ENCODE measurements at regions not wholly inside any gene's neighbourhood (a gene's known extent, or its start where the extent isn't known, plus 50 kb on each side); places are given as distances from the start of the nearest gene placed in this dataset.
"Not testable (repeated sequence)": the region's sequence is repeated elsewhere in the genome, so short reads cannot be mapped to it uniquely, and the experiment has no call there.

DNA sequence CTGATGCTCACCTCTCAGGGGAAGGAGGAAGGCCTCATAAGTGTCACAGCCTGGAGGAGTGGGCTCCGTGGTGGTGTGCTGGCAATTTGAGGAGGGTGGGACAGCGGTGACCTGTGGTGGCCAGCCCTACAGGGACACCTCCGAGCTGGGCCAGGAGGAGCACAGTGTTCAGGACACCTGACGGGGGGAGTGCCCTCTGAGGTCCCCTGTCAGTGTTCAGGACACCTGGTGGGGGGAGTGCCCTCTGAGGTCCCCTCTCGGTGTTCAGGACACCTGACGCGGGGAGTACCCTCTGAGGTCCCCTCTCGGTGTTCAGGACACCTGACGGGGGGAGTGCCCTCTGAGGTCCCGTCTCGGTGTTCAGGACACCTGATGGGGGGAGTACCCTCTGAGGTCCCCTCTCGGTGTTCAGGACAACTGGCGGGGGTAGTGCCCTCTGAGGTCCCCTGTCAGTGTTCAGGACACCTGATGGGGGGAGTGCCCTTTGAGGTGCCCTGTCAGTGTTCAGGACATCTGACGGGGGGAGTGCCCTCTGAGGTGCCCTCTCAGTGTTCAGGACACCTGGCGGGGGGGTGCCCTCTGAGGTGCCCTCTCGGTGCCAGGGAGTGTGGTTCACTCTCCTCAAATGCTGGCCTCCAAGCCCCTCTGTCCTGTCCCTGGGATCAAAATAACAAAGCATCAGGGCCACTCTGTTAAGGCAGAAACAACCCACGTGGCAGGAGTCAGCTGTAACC, 73.4 kb upstream of the ZNF469 start:
- no peak for DNase-seq

DNA sequence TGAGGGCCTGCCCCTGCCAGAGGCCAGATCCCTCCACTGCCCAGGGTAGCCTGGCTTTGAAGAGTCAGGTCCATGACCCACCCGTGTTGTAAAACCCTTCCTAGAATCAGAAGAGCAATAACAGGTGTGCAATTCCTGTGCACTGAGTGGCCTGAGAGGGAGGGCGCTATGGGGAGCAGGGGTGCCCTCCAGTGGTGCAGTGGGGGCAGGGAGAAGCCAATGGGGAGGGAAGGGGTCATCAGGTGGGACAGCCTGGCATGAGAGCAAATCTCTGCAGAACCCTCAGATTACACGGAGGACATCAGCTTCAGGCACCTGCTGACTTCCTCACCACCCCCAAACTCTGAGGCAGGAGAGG, 72.9 kb upstream of the ZNF469 start:
- DNase-seq: no peak

DNA sequence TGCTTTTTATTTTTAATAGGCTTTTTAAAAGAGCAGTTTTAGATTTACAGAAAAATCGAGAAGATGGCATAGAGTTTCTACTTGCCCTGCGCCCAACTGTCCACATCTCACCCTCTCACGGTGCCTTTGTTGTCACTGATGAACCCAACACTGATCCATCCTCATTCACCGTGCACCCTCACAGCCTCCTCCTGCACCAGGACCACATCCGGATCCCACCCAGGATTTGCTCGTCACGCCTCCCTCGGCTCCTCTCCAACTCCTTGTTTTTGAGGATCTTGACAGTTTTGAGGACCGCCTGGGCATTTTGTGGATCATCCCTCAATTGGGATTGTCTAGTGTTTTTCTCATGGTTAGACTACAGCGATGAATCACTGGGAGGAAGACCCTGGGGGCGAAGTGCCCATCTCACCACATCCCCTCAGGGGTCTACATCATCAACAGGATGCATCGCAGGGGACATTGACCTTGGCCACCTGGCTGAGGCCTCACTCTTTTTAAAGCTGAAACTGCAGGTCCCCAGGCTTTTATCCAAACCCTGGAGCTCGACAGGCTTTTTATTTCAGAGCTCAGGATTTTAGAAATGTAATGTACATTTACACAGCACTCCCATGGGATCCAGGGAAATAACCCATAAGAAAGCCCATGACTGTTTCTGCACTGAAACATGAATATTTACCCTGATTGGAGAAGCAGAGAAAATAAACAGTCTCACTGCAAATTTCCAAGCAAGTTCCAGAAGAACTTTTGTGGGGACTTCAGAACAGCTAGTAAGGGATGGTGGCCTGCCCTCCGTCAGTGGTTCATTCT, 71.8 kb upstream of the ZNF469 start:
- DNase-seq: no peak

DNA sequence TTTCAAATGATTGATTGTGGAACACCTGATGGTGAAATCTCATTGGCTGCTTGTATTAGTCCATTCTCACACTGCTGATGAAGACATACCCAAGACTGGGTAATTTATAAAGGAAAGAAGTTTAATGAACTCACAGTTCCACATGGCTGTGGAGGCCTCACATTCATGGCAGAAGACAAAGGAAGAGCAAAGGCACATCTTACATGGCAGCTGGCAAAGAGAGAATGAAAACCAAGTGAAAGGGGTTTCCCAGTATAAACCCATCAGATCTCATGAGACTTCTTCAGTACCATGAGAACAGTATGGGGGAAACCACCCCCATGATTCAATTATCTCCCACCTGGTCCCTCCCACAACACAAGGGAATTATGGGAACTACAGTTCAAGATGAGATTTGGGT, 70.9 kb upstream of the ZNF469 start:
- not testable (repeated sequence) for DNase-seq

- DNase-seq: no peak
Measured at GRCh38 chr16:88312732-88313131, 70.0 kb upstream of the ZNF469 start.

- no peak for DNase-seq
Measured at GRCh38 chr16:88314991-88315542, 67.7 kb upstream of the ZNF469 start.

- no peak for DNase-seq
Measured at GRCh38 chr16:88315543-88316105, 67.1 kb upstream of the ZNF469 start.

GRCh38 chr16:88316151-88316550, 66.6 kb upstream of the ZNF469 start:
- DNase-seq: no peak

GRCh38 chr16:88316941-88317612, 65.7 kb upstream of the ZNF469 start:
- no peak for DNase-seq

DNA sequence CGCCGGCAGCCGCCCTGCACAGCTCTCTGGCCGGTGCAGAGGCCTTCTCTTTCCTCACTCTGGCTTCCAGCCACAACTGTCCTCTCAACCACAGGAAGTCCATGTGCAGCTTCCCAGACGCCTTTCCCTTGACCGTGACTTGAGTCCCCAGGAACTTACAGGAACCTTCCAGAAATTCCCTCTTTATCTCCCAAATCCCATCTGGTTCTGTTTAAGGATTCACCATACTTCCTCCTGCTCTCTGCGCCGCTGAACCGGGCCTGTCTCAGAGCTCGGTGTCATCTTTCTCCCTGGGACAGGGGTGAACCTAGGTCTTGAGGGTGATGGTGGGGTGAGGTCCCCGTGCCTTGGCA, 65.2 kb upstream of the ZNF469 start:
- DNase-seq: no peak

GRCh38 chr16:88318051-88318450, 64.7 kb upstream of the ZNF469 start:
- no peak for DNase-seq

- DNase-seq: no peak
Measured at GRCh38 chr16:88318521-88318920, 64.2 kb upstream of the ZNF469 start.

DNA sequence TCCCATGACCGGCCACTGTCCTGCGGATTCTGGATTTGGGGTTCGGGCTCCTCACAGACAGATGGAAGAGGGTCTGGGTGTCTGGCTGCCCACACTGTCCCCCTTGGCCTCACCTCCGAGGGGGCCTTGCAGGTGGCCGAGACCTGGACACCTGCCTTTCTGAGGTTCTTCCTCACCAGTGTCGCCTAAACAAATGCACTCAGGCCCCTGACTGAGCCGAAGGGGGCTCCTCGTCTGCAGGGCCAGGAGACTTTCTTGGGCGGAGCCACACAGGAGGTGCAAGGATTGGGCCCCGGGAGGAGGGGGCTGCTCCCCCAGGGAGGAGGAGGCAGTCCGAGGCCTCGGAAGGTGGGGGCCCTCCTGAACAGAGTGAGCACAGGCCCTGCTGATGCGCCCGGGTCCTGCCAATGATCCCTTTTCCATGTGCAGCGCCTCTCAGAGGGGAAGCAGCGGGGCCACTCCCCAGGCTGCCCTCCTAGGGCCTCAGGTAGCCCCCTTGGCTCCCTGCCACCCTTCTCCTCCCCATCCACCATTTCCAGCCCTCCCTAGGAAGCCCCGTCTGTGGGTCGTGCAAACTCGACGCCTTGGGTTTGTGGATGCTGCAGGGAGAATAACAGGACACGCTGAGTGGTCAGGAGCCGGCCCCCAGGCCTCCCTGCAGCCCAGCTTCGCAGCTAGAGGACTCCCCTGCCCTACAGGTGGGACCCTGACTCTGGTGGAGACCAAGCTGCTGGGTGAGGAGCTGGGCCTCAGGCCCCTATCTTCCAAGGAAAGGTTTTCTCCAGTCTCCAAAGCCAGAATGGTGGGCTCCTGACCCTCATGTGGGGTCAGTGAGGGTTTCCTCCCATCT, 63.4 kb upstream of the ZNF469 start:
- no peak for DNase-seq

- no peak for DNase-seq
Measured at GRCh38 chr16:88320947-88321634, 61.7 kb upstream of the ZNF469 start.

GRCh38 chr16:88321635-88322499, 60.9 kb upstream of the ZNF469 start:
- no peak for DNase-seq

DNA sequence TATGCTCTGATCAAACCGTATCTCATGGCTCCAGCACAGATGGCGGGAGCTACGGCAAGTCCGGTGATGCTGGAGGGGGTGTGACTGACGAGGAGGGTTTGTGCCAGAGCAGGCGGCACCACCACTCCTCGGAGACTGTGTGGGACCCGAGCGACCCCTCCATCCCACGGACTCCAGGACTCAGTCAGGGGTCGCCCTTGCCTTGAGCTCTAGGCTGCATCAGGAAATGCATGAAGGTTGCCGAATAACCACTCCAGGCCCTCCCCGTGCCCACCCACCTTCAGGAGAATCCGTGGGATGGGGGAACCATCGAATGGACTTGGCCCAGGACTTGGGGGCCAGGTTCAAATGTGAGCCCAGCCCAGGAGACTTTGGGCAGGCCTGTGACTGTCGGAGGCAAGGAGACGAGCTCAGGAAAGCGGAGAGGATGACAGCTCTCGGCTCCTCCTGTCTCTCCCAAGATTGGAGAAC, 60.2 kb upstream of the ZNF469 start:
- DNase-seq: no peak

DNA sequence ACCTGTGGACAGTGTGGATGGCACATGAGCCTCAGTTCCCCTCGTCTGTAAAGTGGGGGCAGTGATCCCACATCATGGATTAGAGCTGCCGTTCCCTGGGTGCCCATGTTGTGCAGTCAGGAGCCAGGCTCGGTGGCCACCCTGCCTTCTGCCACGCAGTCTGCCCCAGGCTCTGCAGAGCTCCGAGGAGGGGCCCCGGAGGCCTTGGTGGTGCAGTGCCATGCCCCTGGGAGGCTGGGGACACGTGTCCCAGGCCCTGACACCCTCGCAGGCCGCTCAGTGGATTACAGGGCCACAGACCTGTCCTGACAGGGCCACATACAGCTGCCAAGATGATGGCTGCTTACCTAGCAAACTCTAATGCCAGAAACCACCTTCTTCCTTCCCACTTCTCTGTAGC, 59.7 kb upstream of the ZNF469 start:
- DNase-seq: no peak

DNA sequence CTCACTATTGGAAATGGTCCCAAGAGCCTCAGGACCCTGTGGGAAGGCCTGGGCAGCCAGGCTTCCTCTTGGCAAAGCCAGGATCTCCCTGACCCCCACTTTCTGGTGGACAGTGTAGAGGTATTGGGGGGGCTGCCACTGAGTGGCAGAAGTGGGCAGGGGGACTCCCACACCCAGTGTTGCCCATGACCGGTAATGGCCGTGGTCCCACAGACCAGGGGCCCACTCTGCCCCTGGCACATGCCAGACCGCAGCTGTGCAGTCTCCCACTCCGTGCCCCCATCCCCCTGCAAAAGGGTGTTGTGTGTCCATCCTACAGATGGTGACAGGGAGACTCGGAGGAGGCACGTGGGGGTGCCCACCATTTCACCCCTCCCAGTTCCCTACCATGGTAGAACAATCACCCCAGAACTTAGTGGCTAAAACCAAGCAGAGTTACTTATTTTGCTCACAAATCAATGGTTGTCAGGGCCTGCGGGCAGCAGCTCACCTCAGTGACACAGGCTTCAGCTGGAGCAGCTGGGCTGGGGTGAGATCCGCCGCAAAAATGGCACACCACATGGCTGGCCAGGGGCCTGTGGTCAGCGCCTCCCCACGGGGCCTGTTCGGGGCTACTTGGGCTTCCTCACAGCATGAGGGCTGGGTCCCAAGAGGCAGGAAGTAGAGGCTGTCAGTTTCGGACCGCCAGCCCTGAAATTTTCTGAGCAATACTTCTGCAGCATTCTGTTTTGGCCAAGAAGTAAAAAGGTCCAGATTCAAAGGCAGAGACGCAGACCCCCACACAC, 59.0 kb upstream of the ZNF469 start:
- no peak for DNase-seq

DNA sequence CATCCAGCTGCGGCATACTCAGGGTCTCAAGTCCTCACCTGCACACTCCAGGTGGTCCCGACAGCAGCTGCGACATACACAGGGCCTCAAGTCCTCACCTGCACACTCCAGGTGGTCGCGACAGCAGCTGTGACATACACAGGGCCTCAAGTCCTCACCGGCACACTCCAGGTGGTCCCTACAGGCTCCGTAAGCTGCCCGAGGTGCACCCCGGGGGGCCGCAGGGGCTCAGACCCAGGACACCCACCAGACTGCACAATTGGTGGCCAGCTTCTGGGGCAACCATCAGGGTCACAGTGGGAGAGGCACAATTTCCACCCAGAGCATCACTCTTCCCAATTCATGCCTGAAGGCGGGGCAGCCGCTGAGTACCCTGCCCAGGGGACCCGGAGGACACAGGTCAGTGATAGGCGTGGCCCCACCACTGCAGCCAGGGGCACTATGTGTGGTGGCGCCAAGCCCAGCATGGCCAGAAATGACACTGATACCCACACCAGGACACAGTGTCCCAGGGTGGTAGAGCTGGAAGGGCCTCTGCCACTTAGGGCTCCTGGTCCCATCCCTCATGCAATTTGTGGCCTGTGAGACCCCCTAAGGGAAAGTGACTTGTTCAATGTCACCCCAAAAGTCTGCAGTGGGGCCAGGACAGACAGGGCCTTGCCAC, 57.5 kb upstream of the ZNF469 start:
- no peak for DNase-seq

All from activated T-cell treated with anti-CD3 and anti-CD28 coated beads for 4 hours (primary cell).